Left colon (tissue), 2 donors: ENCODE measurements at regions not wholly inside any gene's neighbourhood (a gene's known extent, or its start where the extent isn't known, plus 50 kb on each side); places are given as distances from the start of the nearest gene placed in this dataset.
"Not testable (repeated sequence)": the region's sequence is repeated elsewhere in the genome, so short reads cannot be mapped to it uniquely, and the experiment has no call there.

Experiments
- ATAC-seq: fragments of 200-7000 bp; cut with Tn5 transposase; one replicate; pipeline ENCODE4 v1.9.1; 2020; ENCODE audit warnings: mild to moderate bottlenecking, moderate library complexity
- DNase-seq, 2 donors: peaks; one replicate each; pipeline ENCODE4 v3.0.0-alpha.2; 2020
- intact Hi-C, 2 donors: fragments of 100-400 bp; cut with DNase I in 1 of 2; cut with micrococcal nuclease in 1 of 2; formaldehyde crosslinking; loops; one replicate each; pipeline versions ENCODE4 v1.11.2 to v1.14.0; 2022; cut with DNase I, micrococcal nuclease
- donor health status: DM: no; HTN: no; CAD: no.
- donor health status: DM: yes; HTN: yes; CAD: no.

DNA sequence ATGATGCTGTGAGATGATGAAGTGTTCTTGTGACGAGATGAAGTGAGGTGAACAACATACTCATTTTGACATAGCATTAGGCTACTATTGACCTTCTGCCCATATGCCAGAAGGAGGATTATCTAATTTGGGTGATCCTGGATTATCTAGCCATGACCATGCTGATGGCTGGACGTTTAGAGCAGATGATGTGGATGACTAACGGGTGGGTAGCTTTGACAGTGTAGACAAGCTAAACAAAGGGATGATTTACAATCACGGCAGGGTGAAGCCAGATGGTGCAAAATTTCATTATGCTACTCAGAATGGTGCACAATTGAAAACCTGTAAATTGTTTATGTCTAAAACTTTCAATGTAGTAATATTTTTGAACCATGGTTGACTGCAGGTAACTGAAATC lies 2403.4 kb upstream of the ACO1 start:
- DNase-seq (no peak), ATAC-seq (no peak)
- intact Hi-C loops, result no loop called here

DNA sequence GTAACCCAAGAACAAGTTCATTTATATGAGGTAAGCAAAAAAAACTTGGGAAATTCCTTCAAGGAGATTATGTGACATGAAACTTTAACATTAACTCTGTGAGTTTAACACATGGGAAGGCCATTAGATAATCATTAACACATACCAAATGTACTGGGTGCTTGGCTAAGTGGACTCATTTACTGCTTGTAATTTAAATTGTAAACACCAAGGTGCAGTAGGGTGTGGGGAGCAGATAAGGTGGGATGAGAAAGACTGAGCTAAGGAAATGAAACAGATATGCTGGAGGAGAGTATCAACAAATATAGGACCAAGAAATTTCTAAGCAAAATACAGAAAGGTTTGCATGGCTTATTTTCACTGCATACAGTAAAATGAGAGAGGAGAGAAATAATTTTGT lies 2384.8 kb upstream of the ACO1 start:
- intact Hi-C loops, result no loop called here
- peak; percentile 25 to 44 for DNase-seq
- ATAC-seq, result peak; percentile 100

DNA sequence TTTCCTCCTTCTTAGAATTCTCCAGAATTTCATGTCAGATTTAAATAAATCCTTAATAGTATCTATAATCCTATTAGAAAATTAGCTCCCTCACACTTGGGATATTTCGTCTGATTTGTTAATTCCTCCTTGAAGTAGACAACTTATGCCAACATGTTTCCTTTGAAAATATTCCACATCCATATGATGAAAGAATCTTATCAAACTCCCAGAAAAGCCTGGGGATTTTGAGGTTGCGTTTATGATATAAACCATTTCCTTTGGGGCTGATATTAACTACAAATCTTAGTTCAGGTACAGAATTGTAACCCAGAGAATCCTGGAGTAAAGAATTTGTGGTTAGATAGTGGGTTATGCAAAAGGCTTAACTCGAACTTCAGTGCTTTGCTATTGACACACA lies 2373.8 kb upstream of the ACO1 start:
- DNase-seq (no peak), ATAC-seq (no peak)
- intact Hi-C loops, result no loop called here

DNA sequence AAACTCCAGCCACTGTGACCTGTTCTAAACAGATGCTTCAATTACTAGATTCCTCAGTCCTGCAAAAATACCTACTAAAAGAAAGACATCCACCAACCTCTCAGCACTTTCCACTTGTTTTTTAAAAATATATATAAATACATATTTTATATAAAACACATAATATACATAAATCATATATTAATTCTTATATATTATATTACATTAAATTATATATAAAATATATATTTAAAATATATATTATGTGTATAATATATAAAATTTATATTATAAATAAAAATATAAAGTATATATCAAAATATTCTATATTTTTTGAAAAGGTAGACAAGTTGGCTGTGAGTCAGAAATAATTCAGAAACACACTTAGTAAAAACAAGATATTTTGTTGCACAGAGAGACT lies 2371.8 kb upstream of the ACO1 start:
- intact Hi-C loops, result no loop called here
- no peak for DNase-seq
- ATAC-seq, result no peak

DNA sequence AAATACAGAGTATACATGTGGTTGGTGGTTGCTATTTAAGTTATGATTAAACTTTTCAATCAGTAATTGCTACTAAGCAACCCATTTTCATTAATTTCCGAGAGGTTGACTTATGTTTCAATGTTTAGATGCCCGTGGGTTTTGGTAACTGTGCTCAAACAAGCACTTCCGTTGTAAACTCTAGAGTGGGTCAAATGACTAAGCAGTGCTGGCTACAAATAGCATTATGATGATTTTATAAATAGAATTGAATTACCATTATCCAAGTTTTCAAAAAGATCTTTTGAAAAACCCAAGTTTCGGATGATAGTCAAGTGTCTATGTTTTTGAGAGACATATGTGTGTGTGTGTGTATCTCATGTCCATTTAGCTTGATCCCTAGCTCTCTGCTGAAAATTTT lies 2369.4 kb upstream of the ACO1 start:
- no peak for ATAC-seq
- DNase-seq, result no peak
- intact Hi-C loops, result no loop called here

DNA sequence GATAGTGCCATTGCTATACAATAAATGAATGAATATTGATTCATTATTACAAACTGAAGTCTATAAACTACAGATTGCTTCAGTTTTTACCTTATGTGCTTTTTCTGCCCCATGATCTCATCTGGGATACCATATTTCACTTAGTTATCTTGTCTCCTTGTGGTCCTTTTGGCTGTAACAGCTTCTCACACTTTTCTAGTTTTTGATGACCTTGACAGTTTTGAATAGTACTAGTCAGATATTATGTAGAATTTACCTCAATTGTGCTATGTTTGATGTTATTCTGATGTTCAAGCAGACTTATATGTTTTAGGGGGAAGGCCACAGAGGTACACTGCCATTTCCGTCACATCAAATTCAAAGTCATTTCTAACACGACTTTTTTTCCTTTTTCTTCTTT lies 2364.3 kb upstream of the ACO1 start:
- intact Hi-C loops, result no loop called here
- DNase-seq (no peak), ATAC-seq (no peak)

DNA sequence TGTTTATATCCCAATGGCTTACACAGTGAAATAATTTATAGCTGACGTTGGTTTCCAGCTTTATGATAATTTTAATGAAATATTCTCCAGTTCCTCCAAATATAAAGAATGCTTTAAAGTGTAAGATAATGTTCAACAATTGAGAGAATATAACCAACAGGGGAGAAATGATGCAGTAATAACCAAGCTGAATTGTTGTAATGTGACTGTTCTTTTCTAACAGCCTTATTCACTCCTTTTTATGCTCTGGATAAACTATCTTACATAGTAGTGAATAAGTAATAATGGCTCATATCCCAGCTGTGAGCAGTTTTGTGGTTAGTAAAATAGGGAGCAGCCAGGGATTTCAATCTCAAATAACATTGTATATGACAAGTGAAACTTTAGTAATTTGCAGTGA lies 2348.7 kb upstream of the ACO1 start:
- intact Hi-C loops, result no loop called here
- ATAC-seq, result no peak
- no peak for DNase-seq

DNA sequence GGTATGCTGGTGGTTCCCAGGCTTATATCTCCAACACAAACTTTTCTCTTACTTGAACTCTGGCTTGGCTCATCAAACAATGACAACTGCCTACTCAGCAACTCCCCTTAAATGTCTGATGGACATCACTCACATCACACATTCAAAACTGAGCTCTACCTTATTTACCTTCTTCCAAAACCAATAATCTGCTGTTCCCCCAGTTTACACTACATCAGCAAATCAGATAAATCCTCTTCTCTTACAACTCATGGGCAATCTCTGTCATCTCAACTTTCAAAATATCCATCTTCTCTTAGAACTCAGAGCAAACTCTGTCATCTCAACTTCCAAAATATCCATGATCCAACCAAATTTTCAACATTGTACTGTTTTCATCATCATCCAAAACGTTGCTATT lies 2347.9 kb upstream of the ACO1 start:
- no peak for DNase-seq
- ATAC-seq, result no peak
- intact Hi-C loops, result no loop called here

DNA sequence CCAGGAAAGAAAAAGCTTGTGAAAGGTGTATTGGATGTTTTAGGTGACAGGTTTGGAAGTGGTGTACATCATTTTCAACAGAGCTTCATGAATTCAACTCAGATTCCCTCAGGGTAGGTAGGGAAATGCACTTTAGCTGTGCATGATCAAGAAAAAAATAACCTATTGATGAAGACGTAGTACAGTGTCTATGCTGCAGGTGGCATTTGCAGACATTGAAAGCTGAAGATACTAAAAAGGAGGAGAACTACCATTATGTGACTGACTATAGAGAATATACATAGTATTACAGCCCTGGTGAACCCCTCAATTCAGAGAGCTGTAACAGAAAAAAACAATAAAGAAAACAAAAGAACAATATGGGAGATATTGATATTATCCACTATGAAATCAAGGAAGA lies 2344.7 kb upstream of the ACO1 start:
- DNase-seq (no peak), ATAC-seq (no peak)
- intact Hi-C loops, result no loop called here

DNA sequence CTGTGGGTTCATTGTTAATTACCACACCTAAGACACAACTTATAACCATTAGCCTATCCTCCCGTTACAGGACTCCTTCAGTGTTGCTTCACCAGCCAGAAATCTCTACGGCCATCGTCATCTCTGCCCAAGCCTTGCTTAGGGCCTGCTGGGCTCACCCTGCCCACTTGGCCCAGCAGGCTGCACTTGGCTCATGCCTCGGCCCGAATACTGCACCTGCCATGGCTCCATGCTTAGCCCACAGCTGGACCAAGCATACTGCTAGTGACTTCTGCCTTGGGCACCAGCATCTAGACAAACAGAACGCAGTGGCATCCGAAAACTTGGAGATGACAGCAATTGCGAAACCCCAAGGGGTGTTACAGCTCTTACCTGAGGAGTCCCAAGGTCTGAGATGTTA lies 2336.0 kb upstream of the ACO1 start:
- DNase-seq (no peak), ATAC-seq (no peak)
- intact Hi-C loops, result no loop called here

DNA sequence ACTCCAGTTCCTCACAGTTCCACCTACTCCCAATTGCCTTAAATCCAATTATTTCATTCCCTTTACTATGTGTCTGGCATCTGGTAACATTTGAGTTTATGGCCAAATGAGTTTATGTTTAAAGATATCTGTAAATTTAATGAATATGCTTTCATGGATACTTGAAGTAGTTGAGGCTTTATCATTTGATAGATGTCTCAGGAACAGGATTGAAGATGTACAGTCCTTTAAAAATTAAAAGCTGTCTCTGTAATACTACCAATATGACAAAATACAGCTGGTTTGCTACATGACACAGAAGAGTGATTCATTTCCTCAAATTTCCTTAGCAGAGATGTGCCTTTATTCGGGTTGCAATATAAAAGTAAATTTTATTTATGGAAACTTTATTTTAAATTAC lies 2326.0 kb upstream of the ACO1 start:
- DNase-seq (no peak), ATAC-seq (no peak)
- intact Hi-C loops, result no loop called here

DNA sequence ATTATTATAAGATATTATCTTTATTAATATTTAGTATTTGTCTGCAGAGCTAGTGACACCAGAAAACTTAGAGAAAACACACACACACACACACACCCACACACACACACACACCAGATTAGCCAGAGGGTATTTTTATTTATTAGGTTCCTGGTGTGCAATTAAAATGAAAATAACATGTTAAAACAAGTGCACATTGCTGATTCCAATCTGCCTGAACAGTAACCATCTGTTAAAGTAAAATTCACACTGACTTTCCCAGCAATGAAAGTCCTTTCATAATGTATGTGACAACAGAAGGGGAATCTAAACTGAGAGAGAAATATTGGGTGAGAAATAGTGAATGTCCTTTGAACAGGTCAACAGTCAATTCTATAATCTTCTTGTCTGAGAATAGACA lies 2323.5 kb upstream of the ACO1 start:
- intact Hi-C loops, result no loop called here
- DNase-seq, result no peak
- no peak for ATAC-seq

DNA sequence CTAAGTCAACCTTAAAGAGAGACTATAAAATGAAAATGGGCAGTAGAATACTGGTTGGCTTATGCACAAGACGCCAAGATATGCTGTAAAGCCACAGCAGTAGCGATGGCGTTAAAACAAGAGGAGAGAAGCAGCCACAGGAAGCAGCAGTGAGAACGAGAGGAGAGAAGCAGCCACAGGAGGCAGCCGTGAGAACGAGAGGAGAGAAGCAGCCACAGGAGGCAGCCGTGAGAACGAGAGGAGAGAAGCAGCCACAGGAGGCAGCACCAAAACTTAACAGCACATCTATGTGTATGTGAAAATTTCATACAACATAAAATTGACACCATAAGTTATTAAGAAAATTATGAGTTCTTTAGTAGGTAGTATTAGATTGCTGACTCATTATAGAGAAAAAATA lies 2318.6 kb upstream of the ACO1 start:
- DNase-seq (no peak), ATAC-seq (no peak)

DNA sequence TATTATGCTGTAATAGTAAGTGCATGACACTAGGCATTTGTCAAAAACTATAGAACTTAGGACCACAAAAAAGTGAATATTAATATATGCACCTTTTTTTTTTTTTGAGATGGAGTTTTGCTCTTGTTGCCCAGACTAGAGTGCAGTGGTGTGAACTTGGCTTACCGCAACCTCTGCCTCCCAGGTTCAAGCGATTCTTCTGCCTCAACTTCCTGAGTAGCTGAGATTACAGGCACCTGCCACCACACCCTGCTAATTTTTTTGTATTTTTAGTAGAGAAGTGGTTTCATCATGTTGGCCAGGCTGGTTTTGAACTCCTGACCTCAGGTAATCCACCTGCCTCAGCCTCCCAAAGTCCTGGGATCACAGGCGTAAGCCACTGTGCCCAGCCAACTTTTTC lies 2315.2 kb upstream of the ACO1 start:
- DNase-seq, intact Hi-C loops, ATAC-seq: not testable (repeated sequence)

More for the DNA sequence above, 2318.6 kb upstream of the ACO1 start:
- intact Hi-C loops, result no loop called here

DNA sequence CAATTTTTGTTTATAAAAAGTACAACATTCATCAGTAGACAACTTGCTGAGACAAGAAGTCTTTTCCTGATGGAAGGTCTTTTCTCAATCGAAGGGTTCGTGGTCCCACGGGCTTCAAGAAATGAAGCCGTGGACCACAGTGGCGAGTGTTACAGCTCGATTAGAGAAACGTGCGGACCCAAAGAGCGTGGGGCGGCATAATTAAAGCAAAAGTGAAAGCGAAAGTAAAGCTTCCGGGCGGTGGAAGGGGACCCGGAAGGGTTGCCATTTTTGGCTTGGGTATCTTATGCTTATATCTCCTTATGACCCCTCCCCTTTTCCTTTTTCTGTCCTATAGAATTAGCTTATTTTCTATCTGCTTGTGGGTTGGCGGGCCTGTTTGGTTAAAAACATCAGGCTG lies 2309.4 kb upstream of the ACO1 start:
- no peak for DNase-seq
- intact Hi-C loops, result no loop called here
- ATAC-seq, result no peak

DNA sequence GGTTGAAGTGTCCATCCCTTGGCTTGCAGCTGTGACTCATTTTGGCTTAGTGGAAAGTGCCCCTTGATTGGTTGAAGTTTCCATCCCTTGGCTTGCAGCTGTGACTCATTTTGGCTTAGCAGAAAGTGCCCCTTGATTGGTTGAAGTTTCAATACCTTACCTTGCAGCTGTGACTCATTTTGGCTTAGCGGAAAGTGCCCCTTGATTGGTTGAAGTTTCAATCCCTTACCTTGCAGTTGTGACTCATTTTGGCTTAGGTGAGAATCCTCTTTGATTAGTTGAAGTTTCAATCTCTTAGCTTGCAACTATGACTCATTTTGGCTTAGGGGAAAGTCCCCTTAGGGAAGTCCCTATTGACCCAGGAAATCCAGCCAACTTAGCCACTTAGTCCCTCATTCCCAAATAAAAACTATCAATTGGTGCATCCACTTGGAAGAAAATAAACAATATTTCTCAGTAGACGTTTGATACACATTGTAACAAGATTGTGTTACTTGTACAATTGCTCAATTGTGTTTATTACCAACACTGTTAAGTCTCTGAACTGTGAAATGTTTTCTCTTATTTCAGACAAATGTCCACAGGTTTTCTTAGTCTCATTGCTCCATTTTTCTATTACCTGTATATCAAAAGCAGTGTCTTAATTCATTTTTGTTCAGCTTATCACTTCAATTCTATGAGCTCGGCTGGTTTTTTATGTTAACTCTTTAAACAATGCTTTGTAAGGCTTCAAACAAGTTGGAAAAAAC lies 2308.8 kb upstream of the ACO1 start:
- intact Hi-C loops, result no loop called here
- ATAC-seq (no peak), DNase-seq (no peak)

DNA sequence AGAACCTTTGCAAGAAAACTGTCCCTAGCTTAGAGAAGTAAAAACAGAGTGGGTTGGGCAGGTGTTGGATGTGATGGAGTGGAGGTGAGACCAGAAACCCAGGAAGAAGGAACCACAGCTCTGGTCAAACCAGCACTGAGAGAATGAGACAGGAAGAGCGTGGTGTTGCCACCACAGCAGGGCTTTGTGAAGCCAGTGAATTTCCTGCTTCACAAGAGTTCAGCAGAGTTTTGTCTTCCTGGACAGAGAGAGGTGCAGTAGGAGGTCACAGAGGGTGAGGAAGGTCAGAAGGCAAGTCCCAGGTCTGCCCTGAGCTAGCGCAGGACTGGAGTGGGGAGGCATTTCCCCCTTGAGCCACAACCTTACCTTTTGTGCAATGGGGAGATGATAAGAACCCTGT lies 2306.2 kb upstream of the ACO1 start:
- ATAC-seq (no peak), DNase-seq (no peak)
- intact Hi-C loops, result no loop called here

DNA sequence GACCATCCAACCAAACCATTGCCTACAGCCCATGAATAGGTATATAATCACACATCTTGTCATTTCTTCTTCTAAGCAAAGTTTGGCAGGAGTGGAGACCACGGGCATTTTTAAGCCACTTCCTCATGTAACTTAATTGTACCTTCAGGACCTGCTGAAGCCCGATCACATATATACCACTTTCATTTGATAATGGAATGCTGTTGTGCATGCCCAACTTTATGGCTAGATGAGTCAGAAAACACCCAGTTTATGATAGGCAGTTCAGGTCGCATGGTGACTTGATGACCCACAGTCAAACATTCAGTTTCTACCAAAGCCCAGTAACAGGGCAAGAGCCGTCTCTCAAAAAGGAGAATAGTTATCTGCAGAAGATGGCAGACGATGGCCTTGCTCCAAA lies 2295.0 kb upstream of the ACO1 start:
- DNase-seq, result no peak
- intact Hi-C loops, result no loop called here

DNA sequence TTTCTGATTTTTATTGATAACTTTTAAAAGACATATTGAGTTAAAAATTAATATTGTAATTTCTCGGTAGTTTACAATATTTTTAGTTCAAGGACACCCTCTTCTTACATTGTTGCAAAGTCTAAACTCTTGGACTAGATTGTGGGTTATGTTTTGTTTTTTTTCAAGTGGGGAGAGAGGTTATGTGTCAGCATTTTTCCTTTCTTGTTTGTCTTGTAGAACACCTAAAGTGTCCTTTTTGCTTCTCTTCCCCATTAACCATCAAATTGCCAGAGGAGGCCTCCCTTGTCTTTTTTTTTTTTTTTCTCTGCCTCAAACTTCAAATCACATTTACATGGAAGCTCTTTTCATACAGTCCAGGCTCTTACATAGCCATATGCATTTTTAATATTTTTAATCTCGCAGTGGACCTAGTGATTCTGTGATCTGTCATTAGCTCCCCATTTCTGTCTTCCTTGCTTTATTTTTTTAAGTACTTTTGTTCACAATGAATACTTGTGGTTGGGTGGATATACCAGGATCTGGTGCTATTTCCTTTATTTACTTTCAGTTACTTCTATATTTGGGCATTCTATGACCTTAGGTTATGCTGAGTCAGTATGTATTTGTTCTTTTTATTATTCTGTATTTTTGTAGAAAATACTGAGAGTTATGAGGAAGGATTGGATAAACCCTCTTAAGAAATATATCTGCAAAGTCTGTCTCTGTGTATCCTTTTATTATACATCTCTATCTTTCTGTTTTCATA lies 2280.6 kb upstream of the ACO1 start:
- no peak for ATAC-seq
- intact Hi-C loops, result no loop called here
- DNase-seq, result no peak

More for the DNA sequence above, 2295.0 kb upstream of the ACO1 start:
- peak; percentile 88 for ATAC-seq

DNA sequence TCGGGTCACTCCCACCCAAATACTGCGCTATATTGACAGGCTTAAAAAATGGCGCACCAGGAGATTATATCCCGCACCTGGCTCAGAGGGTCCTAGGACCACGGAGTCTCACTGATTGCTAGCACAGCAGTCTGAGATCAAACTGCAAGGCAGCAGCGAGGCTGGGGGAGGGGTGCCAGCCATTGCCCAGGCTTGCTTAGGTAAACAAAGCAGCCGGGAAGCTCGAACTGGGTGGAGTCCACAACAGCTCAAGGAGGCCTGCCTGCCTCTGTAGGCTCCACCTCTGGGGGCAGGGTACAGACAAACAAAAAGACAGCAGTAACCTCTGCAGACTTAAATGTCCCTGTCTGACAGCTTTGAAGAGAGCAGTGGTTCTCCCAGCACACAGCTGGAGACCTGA lies 2277.3 kb upstream of the ACO1 start:
- intact Hi-C loops, ATAC-seq: not testable (repeated sequence)
- DNase-seq, result peak in 1 of 2 donors; percentile 58
